RWPE1 (cell line): ENCODE measurements at regions not wholly inside any gene's neighbourhood (a gene's known extent, or its start where the extent isn't known, plus 50 kb on each side); places are given as distances from the start of the nearest gene placed in this dataset.

Experiments used
- CTCF ChIA-PET: fragments of 350-600 bp; sonication (Branson Sonifier 250); formaldehyde crosslinking; extraction: SDS; loops from one replicate; lab custom pipeline; 2021; lab: Yijun Ruan, JAX
- POLR2A ChIA-PET: fragments of 400-600 bp; formaldehyde crosslinking; extraction: SDS; loops from one replicate; lab custom pipeline; 2020; ENCODE audit warnings: antibody characterized with exemption; ENCODE audit not compliant: low non-redundant PET; lab: Yijun Ruan, JAX
- DNase-seq: peaks from one replicate; pipeline ENCODE4 v3.0.0; 2012; ENCODE audit warnings: low spot score
- H3K27ac ChIP-seq: fragments of 450-650 bp; 2 replicates; pipeline ENCODE4 v1.5.1; 2017
- CTCF ChIP-seq: fragments of 450-650 bp; conservative IDR thresholded peaks from 2 replicates; pipeline ENCODE4 v1.5.1; 2017; ENCODE audit warnings: low read depth, mild to moderate bottlenecking

DNA sequence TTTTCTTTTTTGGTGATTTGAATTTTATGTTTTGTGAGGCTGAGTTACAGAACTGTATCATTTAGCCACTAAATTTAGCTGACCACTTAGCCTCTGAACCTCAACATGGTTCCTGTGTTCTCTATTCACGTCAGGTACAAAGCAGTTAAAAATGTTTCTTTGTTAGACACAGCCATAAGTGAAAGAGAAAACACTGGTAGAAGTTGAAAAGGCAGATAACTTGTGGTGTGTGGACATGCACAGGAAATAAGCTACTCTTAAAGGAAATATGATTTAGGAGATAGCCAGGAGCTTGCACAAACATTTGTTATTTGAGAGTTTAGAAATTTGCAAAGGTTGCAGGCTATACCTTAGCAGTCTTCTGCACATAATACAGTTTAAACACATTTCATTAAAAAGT, 171.0 kb upstream of the RPS6KA3 start:
- no peak for TF ChIP-seq CTCF
- no peak overlapping the region for H3K27ac ChIP-seq
- ChIA-PET POLR2A (no interaction called here), CTCF (no interaction called here)
- no peak for DNase-seq

DNA sequence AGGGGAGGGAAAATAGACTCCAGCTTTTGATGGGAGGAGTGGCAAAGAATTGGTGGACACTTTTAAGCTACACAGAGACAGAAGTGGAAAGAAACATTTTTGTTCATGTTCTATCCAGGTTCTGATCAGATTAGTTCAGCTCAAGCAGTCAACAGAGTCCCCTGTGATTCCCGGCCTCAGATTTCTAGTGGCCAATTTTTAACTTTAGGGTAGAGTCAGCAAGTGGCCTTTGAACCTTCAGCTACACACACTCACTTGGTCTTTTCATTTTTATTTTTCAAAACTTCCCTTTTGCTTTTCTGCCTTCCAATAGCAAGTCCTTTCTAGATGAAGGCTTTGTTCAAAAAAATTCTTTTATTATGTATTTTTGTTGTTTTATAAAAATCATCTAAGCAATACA, 169.2 kb upstream of the RPS6KA3 start:
- DNase-seq: no peak
- no peak overlapping the region for H3K27ac ChIP-seq
- no peak for TF ChIP-seq CTCF
- ChIA-PET CTCF (interaction anchor here (0.7 kb wide), 1 partner anchor 183 kb away, joined by 3 read pairs; no protein-coding TSS in a partner anchor), POLR2A (no interaction called here)

- no peak for DNase-seq
- ChIA-PET POLR2A (no interaction called here), CTCF (no interaction called here)
- TF ChIP-seq CTCF: no peak
- H3K27ac ChIP-seq: no peak overlapping the region
Observed at GRCh38 chrX:20434986-20435385, 168.3 kb upstream of the RPS6KA3 start.

GRCh38 chrX:20433388-20433775, 166.7 kb upstream of the RPS6KA3 start:
- ChIA-PET POLR2A (interaction anchor here (0.6 kb wide), 1 partner anchor 32 kb away, joined by 3 read pairs; no protein-coding TSS in a partner anchor), CTCF (no interaction called here)
- no peak for DNase-seq
- TF ChIP-seq CTCF: no peak
- no peak overlapping the region for H3K27ac ChIP-seq

DNA sequence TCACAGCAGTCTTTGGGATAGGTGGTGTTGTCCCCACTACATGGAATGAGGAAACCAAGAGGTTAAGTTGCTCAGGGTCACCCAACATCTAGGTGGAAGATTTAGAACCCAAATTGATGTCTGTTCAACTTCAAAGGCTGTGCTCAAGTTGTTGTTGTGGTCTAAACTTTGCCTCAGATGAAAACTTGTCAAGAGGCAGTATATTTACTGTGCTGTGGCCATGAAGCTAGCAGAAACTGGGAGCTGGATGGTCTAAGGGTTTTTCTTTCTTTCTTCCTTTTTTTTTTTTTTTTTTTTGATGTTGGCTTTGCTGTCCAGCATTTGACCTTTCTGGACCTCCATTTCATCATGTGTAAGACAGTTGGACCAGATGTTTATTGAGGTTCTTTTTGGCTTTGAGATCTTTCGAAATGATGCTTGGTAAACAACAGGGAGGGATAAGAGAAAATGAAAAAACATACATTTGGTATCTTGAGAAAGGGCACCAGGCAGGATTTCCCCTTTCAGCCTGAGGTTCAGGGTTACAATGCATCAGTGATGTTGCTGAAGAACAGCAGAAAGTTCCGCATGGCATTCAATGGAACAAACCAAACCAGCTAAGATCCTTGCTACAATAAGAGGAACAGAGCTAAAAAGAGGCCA, 166.2 kb upstream of the RPS6KA3 start:
- POLR2A ChIA-PET: no interaction called here
- H3K27ac ChIP-seq: no peak overlapping the region
- no peak for TF ChIP-seq CTCF
- CTCF ChIA-PET: interaction anchor here (0.7 kb wide), 1 partner anchor 55 kb away, joined by 3 read pairs; no protein-coding TSS in a partner anchor
- no peak for DNase-seq

DNA sequence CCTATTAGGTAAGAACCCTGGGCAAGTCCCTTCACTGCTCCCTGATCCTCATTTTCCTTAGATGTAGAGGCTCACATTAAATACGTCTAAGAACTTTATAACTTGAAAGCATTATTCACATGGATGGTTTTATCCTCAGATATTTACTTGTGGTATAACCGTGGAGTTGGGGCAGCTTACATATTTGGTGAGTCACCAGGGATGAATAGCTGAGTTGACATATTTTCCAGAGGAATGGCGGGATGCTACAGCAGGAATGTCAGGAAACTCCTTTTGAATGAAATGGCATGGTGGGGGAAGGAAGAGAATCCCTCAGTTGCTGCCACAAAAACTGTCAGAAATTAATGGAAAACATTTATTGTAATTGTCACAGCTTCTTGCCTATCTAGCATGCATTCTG, 165.3 kb upstream of the RPS6KA3 start:
- H3K27ac ChIP-seq: no peak overlapping the region
- TF ChIP-seq CTCF: no peak
- DNase-seq: no peak
- CTCF ChIA-PET: interaction anchor here (0.7 kb wide), 2 partner anchors 54 to 1552 kb away, joined by 3 read pairs; no protein-coding TSS in a partner anchor
- POLR2A ChIA-PET: no interaction called here
